Globus pallidus (tissue), 1 donor: ENCODE measurements at regions not wholly inside any gene's neighbourhood (a gene's known extent, or its start where the extent isn't known, plus 50 kb on each side); places are given as distances from the start of the nearest gene placed in this dataset.
"Not testable (repeated sequence)": the region's sequence is repeated elsewhere in the genome, so short reads cannot be mapped to it uniquely, and the experiment has no call there.

ENCODE experiments used
- DNase-seq: peaks from one replicate; pipeline ENCODE4 v3.0.0-alpha.2; 2015; ENCODE audit warnings: low spot score

GRCh38 chr2:240240017-240240734, 99.7 kb upstream of the OTOS start:
- no peak for DNase-seq

GRCh38 chr2:240240781-240241180, 100.3 kb upstream of the OTOS start:
- DNase-seq: no peak

DNA sequence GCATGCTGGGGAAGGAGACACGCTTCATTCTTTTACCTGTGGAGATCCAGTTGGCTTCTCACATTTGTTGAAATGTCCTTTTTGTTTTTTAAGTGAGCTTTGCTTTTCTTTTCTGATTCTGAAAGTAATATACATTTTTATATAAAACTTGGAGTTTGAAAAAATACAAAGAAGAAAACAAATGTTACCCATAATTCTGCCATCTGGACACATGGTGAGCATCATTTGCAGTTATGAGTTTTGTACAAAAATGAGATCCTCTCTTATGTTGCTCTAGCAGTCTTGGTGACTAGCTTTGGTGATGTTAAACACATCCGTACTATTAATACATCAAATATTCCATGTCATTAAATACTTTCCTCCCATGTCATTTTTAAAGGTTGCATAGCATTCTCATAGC, 101.1 kb upstream of the OTOS start:
- DNase-seq: no peak

DNA sequence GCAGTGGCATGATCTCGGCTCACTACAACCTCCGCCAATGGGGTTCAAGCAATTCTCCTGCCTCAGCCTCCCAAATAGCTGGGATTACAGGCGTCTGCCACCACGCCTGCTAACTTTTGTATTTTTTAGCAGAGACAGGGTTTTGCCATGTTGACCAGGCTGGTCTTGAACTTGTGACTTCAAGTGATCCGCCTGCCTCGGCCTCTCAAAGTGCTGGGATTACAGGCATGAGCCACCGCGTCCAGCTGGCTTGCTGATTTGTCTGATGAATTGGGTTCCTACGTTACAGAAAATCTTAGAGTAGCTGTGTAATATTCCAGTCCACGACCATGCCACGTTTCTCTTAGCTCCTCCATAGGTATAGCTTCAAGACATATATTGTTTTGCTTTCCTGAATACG, 102.6 kb upstream of the OTOS start:
- not testable (repeated sequence) for DNase-seq

DNA sequence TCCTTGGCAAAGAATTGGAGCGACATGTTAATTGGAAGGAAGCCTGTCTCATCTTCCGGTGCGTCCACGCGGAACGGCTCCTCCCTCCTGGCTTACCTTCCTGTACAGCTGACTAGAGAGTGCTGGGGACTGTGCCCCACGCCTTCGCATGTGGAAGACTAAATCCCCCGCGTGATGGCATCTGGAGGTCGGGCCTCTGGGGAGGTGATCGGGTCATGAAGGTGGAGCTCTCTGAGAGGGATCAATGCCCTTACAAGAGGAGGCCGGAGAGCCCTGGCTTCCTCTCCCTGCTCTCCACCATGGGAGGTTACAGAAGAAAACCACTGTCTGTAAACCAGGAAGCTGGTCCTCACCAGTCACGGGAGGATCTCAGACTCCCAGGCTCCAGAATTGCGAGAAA, 104.1 kb upstream of the OTOS start:
- no peak for DNase-seq

DNA sequence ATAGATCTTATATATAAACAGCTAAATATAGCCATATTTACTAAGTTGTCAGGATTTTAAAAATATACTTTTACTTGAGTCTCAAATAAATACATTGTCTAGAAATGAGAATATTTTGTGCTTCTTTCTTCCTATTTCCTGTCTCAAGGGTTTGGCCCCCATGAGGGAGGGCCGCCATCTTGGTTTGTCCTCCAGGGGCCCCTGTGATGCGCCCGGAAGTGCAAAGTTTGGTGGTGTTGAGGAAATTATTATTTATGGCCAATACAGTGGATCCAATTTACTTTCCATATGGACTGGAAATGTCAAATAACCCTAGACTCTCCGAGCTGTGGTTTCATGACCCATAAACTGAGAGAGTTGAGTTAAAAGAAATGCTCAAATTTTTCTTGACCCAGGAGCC, 104.7 kb upstream of the OTOS start:
- no peak for DNase-seq

- DNase-seq: no peak
Observed at GRCh38 chr2:240245706-240246105, 105.2 kb upstream of the OTOS start.

DNA sequence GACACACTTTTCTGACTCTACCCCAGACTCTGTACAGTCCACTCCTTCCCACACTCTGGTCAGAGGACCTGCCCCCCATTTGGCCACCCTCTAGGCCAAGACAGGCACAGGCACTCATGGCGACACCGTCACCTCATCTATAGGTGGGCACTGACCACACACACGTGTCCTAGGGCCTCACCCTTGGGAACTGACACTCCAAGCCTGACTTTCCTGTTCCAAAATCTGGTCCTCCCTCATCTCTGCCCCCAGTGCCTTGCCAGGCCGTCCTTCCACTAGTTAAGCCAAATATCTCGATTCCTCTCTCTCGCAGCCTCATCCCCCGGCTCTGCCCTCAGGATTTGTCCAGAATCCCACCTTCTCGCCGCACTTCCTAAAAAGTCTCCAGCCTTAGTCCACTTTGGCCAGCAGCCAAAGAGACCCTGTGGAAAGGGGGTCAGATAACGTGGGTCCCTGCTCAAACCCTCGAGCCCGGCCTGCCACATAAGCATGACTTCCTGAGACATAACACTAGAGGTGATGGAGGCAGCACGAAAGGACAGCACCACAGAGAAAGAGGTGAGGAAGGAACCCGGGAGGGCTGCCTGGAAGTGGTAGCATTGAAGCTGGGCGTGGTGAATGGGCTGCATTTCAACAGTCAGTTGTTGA, 105.8 kb upstream of the OTOS start:
- DNase-seq: no peak

DNA sequence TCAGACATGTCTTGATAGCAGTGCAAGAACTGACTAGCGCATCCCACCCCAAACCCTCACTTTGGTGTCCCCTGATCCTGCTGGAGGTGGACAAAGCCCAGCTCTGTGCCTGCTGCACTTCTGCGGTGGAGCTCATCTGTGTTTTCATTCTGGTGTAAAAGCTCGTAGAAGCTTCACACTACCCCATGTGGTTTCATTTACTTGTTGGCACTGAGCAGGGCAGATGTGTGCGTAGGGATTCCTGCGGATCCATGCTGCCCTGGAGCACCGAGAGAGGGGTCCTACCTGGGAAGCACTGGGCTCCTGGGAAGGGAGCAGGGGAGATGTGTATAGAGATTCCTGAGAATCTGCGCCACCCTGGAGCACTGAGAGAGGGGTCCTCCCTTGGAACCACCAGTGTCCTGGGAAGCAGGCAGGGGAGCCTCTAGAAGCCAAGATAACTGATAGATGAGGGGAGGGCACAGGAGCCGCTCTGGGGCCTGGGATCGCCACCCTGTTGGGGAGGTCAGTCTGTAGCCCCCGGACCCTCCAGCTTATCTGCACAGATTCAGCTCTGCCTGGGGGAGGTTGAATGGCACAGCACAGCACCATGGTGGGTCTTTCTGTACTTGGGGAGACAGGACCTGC, 106.9 kb upstream of the OTOS start:
- no peak for DNase-seq

DNA sequence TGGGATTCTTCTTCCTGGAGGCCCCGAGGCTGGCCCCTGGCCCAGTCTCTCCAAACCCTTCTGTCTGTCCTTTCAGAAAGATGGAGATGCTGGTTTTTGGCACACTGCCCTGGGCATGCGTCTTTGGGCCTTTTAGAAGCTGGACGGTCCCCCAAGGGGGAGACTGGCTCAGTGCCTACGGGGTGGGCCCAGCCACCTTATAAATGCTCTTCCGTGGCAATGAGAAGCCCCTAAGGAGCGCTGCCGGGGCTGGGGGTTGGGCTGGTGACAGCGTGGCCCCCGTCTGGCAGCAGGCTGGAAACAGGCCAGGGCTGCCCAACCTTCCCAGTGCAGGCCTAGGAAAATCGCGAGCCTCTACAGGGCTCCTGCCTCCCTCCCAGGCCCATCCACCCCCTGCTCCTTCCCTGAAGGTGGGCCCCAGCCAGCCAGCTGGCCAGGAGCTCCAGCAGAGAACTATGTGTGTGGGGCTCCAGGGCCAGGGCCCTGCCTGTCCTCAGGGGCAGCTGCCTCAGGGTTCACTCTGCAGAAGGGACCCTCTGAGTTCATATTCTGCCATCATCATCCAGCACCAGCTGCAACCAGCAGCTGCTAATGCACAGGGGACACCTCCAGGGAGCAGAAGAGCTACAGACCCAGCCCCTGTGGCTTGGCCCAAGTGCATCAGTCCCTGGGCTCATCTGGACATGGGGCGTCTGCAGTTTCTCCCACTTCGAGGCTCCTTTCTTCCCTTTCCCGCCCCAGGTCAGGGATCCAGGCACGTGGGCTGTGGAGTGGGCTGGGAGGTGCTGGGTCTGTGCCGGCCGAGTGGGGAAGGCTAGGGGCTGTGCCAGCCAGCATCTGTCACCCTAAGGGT, 107.6 kb upstream of the OTOS start:
- DNase-seq: no peak

- no peak for DNase-seq
Observed at GRCh38 chr2:240248721-240249422, 108.4 kb upstream of the OTOS start.

DNA sequence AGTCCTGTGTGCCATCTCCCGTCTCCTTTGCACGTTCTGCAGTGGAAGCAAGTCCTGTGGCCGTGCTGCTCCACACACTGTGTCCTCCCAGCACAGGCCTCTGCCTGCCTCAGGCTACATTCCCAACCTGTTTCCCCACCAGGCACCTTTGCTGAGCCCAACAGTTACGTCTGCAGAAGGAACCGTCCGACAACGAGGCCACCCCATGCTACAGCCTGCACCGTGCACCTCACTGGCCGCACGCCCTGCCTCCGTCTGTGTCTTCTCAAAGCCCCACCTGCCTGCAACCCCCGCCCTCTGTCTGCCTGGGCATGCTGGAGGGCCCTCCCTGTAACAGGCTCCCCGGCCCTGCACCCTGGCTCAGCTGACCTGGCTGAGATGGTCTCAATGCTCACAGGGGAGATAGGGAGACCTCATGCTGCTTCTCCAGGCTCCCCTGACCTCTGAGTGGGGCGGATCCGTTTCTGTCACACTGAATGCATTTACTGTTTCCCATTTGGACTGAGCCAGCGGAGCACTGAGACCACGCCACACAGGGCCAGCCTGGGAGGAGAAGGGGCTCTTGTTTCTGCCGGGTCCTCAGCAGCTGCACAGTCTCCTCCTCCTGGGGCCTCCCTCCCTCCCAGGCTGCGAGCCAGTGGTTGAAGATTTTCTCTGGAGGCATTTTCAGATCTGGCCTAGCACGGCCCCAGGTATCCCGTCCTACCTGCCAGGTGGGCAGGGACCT, 109.1 kb upstream of the OTOS start:
- DNase-seq: peak; percentile 84

- no peak for DNase-seq
Observed at GRCh38 chr2:240250150-240250984, 109.9 kb upstream of the OTOS start.

- DNase-seq: peak; percentile 96
Observed at GRCh38 chr2:240250985-240251847, 110.8 kb upstream of the OTOS start.

DNA sequence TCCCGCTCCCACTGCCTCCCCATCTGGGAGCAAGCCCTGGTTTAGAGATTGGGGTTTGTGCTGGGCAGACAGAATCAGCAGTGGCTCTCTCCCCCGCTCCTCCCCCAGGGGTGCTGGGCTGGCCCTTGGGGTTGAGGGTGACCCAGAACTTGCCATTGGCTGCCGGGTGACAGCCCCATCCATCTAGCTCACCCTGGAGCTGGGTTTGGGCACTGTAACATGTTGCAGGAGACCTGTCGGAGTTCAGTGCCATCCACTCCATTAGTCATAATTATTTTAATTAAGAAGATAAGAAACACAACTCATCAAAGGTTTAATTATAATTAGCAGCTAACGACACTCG, 111.4 kb upstream of the OTOS start:
- no peak for DNase-seq

DNA sequence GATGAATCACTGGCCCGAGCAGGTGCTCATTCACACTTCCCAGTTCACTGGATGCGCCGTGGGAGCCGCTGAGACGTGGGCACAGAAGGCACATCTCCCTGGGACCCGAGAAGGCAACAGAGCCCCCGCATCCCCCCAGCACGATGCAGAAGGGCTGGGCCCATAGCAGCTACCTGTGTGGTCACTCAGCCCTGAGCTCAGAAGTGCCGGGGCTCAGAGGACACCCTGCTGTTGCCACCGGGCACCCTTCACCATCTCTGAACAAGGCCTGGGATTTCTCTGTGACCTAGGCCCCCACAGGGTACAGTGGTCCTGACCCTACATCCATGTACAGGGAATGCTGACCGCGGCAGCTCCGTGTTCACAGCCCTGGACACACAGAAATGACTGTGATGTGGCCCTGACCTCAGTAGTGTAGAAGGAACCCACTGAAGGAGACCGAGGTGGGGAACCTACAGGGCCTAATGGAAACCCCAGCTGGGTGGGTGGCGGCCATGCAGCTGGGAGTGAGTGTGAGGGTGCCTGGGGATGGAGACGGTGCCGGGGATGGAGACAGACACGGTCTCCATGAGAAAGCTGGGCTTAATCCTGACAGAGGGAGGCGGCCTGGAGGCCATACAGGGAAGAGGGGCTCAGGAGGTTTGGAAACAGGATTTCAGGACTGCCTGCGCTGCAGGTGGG, 111.9 kb upstream of the OTOS start:
- no peak for DNase-seq

GRCh38 chr2:240252872-240253511, 112.5 kb upstream of the OTOS start:
- no peak for DNase-seq

- no peak for DNase-seq
Observed at GRCh38 chr2:240253583-240254145, 113.2 kb upstream of the OTOS start.
